ENCODE measurements at regions not wholly inside any gene's neighbourhood (a gene's known extent, or its start where the extent isn't known, plus 50 kb on each side); places are given as distances from the start of the nearest gene placed in this dataset.
"Not testable (repeated sequence)": the region's sequence is repeated elsewhere in the genome, so short reads cannot be mapped to it uniquely, and the experiment has no call there.

- DNase-seq: no peak
These were observed 51.6 kb upstream of the LYRM9 start for GRCh38 chr17:27944546-27945332.

DNA sequence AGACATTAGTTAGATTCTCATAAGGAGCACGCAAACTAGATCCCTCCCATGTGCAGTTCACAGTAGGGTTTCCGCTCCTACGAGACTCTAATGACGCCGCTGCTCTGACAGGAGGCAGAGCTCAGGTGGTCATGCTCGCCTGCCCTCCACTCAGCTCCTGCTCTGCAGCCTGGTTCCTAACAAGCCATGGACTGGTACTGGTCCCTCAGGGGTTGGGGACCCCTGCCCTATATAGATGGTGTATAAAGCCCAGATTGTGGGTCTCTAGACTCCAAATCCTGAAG is 52.1 kb upstream of the LYRM9 start:
- DNase-seq: no peak

- no peak for DNase-seq
These were observed 52.8 kb upstream of the LYRM9 start for GRCh38 chr17:27945953-27946352.

DNA sequence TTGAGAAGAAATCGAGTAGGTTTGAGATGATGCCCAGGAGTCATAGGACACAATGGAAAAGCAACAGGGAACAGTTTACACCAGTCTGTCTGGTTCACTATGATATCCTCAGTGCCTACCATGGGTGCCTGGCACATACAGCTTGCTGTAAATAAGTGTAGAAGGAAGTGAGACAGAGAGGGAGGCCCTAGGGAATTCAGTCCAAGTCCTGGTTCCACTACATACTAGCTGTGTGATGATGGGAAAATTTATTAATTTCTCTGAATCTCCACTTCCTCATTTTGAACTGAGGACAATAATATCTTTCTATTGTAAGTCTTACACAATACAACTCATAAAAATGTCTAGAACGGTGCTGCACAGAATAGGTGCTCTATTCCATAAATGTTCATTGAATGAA is 53.3 kb upstream of the LYRM9 start:
- DNase-seq: no peak

- no peak for DNase-seq
These were observed 53.8 kb upstream of the LYRM9 start for GRCh38 chr17:27947005-27947406.

- no peak for DNase-seq
These were observed 56.1 kb upstream of the LYRM9 start for GRCh38 chr17:27949304-27949703.

DNA sequence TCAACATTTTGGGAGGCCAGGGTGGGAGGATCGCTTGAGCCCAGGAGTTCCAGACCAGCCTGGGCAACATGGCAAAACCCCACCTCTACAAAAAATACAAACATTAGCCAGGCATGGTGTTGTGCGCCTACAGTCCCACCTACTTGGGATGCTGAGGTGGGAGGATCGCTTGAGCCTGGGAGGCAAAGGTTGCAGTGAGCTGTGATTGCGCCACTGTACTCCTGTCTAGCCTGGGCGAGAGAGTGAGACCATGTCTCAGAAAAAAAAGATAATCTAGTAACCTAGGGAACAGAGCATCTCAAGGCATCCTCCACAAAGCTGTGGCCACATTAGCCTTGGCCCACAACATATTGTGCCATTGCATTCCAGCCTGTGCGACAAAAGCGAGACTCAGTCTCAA is 57.1 kb upstream of the LYRM9 start:
- DNase-seq: not testable (repeated sequence)

DNA sequence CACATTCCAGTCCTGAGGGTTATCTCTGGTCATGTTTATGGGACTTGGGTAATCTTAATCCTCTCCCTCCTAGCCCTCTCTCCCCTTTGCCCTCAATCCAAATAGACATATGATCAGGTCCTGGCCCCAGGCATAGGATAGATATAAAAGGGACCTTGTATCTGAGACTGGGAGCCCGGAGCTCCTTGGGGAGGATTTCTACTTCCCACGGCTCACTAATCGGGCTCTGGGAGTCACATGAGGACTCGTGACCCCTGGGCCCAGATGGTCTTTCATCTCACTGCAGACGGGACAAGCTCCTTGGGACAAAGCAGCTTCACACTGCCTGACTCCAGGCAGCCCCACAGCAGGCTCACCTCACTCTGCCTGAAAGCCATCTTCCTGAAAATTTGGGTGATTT is 57.8 kb upstream of the LYRM9 start:
- DNase-seq: no peak

- DNase-seq: no peak
These were observed 58.7 kb upstream of the LYRM9 start for GRCh38 chr17:27951872-27952271.

DNA sequence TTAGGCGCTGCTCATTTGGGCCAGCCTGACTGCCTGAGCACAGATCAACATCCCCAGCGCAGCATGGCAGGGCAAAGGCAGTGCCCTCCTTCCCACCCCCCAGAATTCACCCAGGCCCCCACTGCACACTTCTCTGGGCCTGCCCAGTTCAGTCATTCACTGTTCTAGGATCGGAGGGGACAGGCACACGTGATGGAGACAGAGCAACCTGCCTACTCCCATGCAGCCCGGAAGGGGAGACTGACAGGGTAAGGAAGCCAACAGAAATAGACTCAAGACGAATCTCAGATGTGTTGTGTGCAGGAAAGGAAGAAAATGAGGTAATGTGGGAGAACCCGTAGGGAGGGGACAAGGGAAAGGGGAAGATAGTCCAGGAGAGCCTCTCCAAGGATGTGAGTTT is 59.2 kb upstream of the LYRM9 start:
- DNase-seq: no peak

DNA sequence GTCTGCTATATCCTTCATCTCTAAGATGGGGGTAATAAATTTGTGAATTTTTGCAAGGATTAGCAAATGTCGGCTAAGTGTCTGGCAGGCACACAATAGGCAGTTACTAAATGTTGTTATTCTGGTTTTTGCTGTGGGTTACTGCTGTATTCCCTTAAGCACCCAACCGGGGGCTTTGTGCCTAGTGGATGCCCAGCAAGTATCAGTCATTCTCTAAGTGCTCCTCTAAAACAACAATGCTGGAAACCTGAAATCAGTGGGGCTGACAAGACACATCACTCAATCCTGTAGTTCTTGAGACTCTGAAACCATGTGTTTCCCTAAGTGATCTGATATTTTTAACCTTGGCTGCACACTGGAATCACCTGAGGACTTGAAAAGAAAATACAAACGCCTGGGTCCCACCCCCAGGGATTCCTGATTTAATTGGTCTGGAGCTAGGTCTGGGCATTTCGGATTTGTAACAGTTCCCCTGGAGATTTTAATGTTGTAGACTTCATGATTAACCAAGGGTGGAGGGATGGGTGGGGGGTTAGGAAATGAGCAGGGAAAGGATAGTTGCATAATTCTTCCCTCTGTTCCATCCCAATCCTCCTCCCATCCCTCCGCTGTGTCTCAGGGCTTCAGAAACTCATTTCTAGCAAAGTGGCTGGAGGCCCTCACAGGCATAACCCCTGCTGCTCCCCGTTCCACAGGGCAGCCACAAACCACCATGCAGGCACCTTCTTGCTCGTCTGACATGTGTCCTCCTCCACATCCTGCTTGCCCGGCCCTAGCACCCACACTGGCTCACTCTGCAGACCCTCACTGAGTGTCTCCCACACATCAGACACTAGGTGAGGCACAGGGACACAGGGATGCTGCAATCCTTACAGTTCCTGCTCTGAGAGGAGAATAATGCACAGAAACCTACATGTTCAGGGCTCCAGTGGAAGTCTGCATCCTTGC is 61.7 kb upstream of the LYRM9 start:
- no peak for DNase-seq

DNA sequence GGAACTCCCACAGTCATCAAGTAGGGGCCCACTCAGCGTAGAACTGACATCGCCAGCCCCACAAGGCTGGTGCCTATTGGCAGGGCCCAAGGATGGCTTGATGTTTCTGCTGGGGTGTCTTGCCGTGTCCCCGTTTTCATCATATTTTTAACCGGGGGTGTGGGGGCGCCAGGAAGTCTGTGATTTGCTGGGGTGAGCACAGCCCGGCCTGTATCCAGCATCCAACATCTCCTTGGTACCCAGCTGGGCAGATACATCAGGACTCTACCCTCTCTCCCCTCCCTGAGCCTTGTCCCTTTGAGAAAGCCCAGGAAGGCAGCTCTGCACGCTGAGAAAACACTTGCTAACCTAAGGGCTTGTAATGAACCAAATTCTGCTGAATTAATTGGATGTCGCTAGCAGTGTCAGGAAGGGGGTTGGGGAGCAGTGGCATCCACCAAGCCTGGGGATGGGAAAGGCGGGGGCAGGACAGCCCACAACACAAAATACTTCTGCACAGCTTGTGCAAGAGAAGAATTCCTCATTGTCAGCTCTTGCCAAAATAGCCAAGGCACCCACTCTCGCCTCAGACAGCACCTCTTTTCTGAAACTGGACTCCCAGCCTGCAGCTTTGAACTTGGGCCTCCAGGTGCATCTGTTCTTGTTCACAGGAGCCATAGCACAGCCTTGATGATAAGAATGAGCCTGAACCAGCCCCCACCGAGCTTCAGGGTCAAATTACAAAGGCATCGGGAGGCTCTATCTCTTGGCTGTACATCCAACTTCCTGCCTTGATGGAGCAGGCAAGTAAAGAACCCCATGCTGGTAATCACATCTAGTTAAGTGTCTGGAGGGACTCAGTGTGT is 63.7 kb upstream of the LYRM9 start:
- DNase-seq: peak; percentile 3

DNA sequence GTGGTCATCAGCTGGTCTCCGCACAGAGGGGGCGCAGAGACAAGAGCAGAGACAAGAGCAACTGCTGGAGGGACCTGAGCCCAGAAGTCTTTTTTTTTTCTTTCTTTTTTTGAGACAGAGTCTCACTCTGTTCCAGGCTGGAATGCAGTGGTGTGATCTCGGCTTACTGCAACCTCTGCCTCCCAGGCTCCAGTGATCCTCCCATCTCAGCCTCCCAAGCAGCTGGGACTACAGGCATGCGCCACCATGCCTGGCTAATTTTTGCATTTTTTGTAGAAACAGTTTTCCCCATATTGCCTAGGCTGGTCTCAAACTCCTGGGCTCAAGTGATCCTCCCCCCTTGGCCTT is 64.3 kb upstream of the LYRM9 start:
- not testable (repeated sequence) for DNase-seq

DNA sequence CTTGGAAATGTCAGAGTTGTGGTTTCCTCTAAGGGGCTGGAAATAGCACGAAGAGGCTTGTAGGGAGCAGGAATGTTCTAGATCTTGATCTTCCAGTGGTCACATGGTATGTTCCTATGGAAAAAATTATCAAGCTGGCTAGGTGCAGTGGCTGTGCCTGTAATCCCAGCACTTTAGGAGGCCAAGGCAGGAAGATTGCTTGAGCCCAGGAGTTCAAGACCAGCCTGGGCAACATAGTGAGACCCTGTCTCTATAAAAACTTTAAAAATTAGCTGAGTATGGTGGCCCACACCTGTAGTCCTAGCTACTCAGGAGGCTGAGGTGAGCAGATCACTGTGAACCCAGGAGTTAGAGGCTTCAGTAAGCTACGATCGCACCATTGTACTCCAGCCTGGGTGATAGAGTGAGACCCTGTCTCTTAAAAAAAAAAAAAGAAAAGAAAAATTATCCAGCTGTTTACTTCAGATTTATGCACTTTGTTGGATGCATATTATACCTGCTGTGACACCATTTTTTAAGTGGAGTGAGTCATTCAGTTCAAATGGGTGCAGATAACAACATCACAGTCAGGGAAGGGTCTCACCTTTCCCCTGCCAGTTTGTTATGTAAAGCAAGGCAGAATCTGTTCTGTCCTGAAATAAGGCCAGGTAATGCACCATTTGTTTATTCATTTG is 65.7 kb upstream of the LYRM9 start:
- no peak for DNase-seq

DNA sequence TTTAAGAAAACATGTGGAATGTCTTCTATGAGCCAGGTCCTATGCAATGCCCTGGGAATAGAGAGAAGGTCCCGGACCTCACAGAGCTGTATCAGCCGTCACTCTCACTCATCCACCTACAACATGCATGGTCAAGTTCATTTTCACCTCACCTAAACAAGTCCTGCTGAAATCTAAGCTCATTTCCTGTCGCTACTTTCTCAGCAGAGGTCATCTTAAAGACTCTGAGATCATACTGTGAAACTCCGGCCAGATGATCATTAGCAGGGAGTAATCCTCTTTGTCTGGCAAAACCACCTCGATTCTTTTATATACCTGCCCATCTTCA is 66.2 kb upstream of the LYRM9 start:
- DNase-seq: no peak

- DNase-seq: no peak
These were observed 67.2 kb upstream of the LYRM9 start for GRCh38 chr17:27960183-27960849.

- not testable (repeated sequence) for DNase-seq
These were observed 69.4 kb upstream of the LYRM9 start for GRCh38 chr17:27962581-27962980.

- no peak for DNase-seq
These were observed 72.1 kb upstream of the LYRM9 start for GRCh38 chr17:27965224-27965623.

GRCh38 chr17:27968206-27968732 is 74.2 kb upstream of the NLK start:
- no peak for DNase-seq

- DNase-seq: no peak
These were observed 71.9 kb upstream of the NLK start for GRCh38 chr17:27970587-27970986.

GRCh38 chr17:27973258-27974044 is 69.0 kb upstream of the NLK start:
- DNase-seq: no peak
